ENCODE measurements at regions not wholly inside any gene's neighbourhood (a gene's known extent, or its start where the extent isn't known, plus 50 kb on each side); places are given as distances from the start of the nearest gene placed in this dataset.

- peak; percentile 45 for TF ChIP-seq PKNOX1 (IDR thresholded peaks at IDR 0.05)
- TF ChIP-seq RUNX3 (IDR thresholded peaks at IDR 0.05; ENCODE audit: low read length), result peak; percentile 17; the same call in 1 of the 2 replicates
- peak; percentile 12; the same call in 1 of the 2 replicates for TF ChIP-seq MTA2 (IDR thresholded peaks at IDR 0.05; ENCODE audit: low read depth)
Measured at GRCh38 chr13:31073859-31074718, 87.6 kb downstream of the HSPH1 start (continued).

GRCh38 chr13:31072041-31072440 lies 89.7 kb downstream of the HSPH1 start:
- ATAC-seq (no peak), DNase-seq (ENCODE audit: low read depth, low spot score) (no peak), FAIRE-seq (no peak)
- Histone ChIP-seq H3K4me2 (ENCODE audit: control insufficient read depth, insufficient read depth) (no peak overlapping the region), H4K20me1 (ENCODE audit: control insufficient read depth, insufficient read depth) (no peaks in the 10 kb centered on the region), H3K9ac (ENCODE audit: control insufficient read depth, insufficient read depth, low read length) (no peak overlapping the region), H3K4me1 (ENCODE audit: control insufficient read depth, insufficient read depth, low read length) (peaks cover 24% of the 10 kb centered on the region), H3K9me3 (replicated peaks; ENCODE audit: control insufficient read depth, insufficient read depth, low read length) (no peaks in the 10 kb centered on the region), H3K36me3 (ENCODE audit: control insufficient read depth in 2 of 2, insufficient read depth in 2 of 2, low read length in 1 of 2) (no peaks in the 10 kb centered on the region), H3K79me2 (ENCODE audit: control insufficient read depth, insufficient read depth, low read length) (no peaks in the 10 kb centered on the region), H3K27ac (ENCODE audit: control insufficient read depth, insufficient read depth) (no peak overlapping the region), H2AFZ (ENCODE audit: control insufficient read depth, low read depth, low read length) (no peak overlapping the region), H3K4me3 (no peak overlapping the region), H3K27me3 (replicated peaks in 1 of 2; ENCODE audit: control insufficient read depth in 2 of 2, insufficient read depth in 2 of 2, low read length in 1 of 2) (no peaks in the 10 kb centered on the region)
- CTCF ChIA-PET, result no interaction called here
- intact Hi-C loops (cut with micrococcal nuclease; ENCODE audit: unreplicated experiment), result no loop called here
- in situ Hi-C loops (cut with MboI), result no loop called here
- RAD21 ChIA-PET (ENCODE audit: unreplicated experiment), result no interaction called here
- 100% methylated on average over 3 of the region's 3 CpGs for WGBS (ENCODE audit: insufficient coverage, insufficient replicate concordance, low lambda C conversion rate, missing lambda C conversion rate)
- no TSS peak for BruUV-seq (replicated peaks)
- SMC1A ChIA-PET (ENCODE audit: uncharacterized antibody, unreplicated experiment), result no interaction called here
- POLR2A ChIA-PET, result no interaction called here
- TF ChIP-seq BCLAF1 (IDR thresholded peaks at IDR 0.05) (no peak), CUX1 (IDR thresholded peaks at IDR 0.05; ENCODE audit: insufficient replicate concordance, low read depth, low read length) (no peak), ZZZ3 (IDR thresholded peaks at IDR 0.05; ENCODE audit: control insufficient read depth, insufficient read length, low read depth) (no peak), HSF1 (IDR thresholded peaks at IDR 0.05; ENCODE audit: low read depth, low read length) (no peak), MYB (IDR thresholded peaks at IDR 0.05; ENCODE audit: borderline replicate concordance, low read depth, low read length) (no peak), ATF7 (IDR thresholded peaks at IDR 0.05; ENCODE audit: low read depth) (no peak), ZNF24 (IDR thresholded peaks at IDR 0.05) (no peak), SPI1 (IDR thresholded peaks at IDR 0.05; ENCODE audit: borderline replicate concordance, insufficient read depth, low read depth, low read length) (no peak)

All from GM12878 (cell line).